Astrocyte (in vitro differentiated cells and primary cell): ENCODE measurements at regions not wholly inside any gene's neighbourhood (a gene's known extent, or its start where the extent isn't known, plus 50 kb on each side); places are given as distances from the start of the nearest gene placed in this dataset.

ENCODE experiments used
- DNase-seq: peaks from one replicate; pipeline ENCODE4 v3.0.0-alpha.2; 2010; ENCODE audit warnings: low read depth
- FAIRE-seq: peaks from 2 replicates; lab custom pipeline; 2011; peaks lifted over from hg19 to GRCh38; lab: Jason Lieb, UNC
- H2AFZ ChIP-seq: 2 replicates; pipeline ENCODE4 v1.6.0; 2012; ENCODE audit warnings: low read depth, low read length, inconsistent platforms
- H3K27ac ChIP-seq: 2 replicates; pipeline ENCODE4 v1.5.1; 2011; ENCODE audit warnings: low read depth, low read length, inconsistent platforms
- H3K27me3 ChIP-seq: 2 replicates; pipeline ENCODE4 v1.6.0; 2011; ENCODE audit warnings: low read length, inconsistent platforms; ENCODE audit not compliant: insufficient read depth
- H3K36me3 ChIP-seq: 2 replicates; pipeline ENCODE4 v1.5.1; 2011; ENCODE audit warnings: low read length, inconsistent platforms; ENCODE audit not compliant: insufficient read depth
- H3K4me1 ChIP-seq: 2 replicates; pipeline ENCODE4 v1.5.1; 2011; ENCODE audit warnings: low read length, inconsistent platforms; ENCODE audit not compliant: insufficient read depth
- H3K4me2 ChIP-seq: 2 replicates; pipeline ENCODE4 v1.6.0; 2012; ENCODE audit warnings: low read length, inconsistent platforms
- H3K4me3 ChIP-seq: 2 replicates; pipeline ENCODE4 v1.5.1; 2011; ENCODE audit warnings: low read depth, mild to moderate bottlenecking, low read length, inconsistent platforms; ENCODE audit not compliant: insufficient read depth
- H3K79me2 ChIP-seq: 2 replicates; pipeline ENCODE4 v1.6.0; 2012; ENCODE audit warnings: mild to moderate bottlenecking, low read length, inconsistent platforms; ENCODE audit not compliant: insufficient read depth
- H3K9ac ChIP-seq: 2 replicates; pipeline ENCODE4 v1.6.0; 2012; ENCODE audit warnings: mild to moderate bottlenecking, low read length, inconsistent platforms
- H3K9me3 ChIP-seq: 2 replicates; pipeline ENCODE4 v1.5.1; 2012; ENCODE audit warnings: low read depth, mild to moderate bottlenecking, low read length, inconsistent platforms; ENCODE audit not compliant: insufficient read depth
- H4K20me1 ChIP-seq: 2 replicates; pipeline ENCODE4 v1.6.0; 2012; ENCODE audit warnings: low read length, inconsistent platforms; ENCODE audit not compliant: insufficient read depth
- H3K27ac Mint-ChIP-seq: one replicate; pipeline ENCODE4 v1.8.0; 2021; ENCODE audit warnings: mild to moderate bottlenecking, mixed read lengths; ENCODE audit not compliant: unreplicated experiment
- H3K27me3 Mint-ChIP-seq: one replicate; pipeline ENCODE4 v1.8.0; 2021; ENCODE audit warnings: low read depth, mixed read lengths; ENCODE audit not compliant: unreplicated experiment
- H3K36me3 Mint-ChIP-seq: one replicate; pipeline ENCODE4 v1.8.0; 2021; ENCODE audit warnings: low read depth, mixed read lengths; ENCODE audit not compliant: unreplicated experiment
- H3K4me1 Mint-ChIP-seq: one replicate; pipeline ENCODE4 v1.8.0; 2021; ENCODE audit warnings: low read depth, mixed read lengths; ENCODE audit not compliant: unreplicated experiment
- H3K4me3 Mint-ChIP-seq: one replicate; pipeline ENCODE4 v1.8.0; 2021; ENCODE audit warnings: mild to moderate bottlenecking, moderate library complexity, mixed read lengths; ENCODE audit not compliant: unreplicated experiment
- H3K9me3 Mint-ChIP-seq: one replicate; pipeline ENCODE4 v1.8.0; 2021; ENCODE audit warnings: mild to moderate bottlenecking, mixed read lengths; ENCODE audit not compliant: unreplicated experiment
- CTCF ChIP-seq: IDR thresholded peaks from 2 replicates; pipeline ENCODE4 v1.5.1; 2011; ENCODE audit warnings: low read depth, mild to moderate bottlenecking, inconsistent platforms, low read length, moderate library complexity; ENCODE audit not compliant: insufficient read depth
- EZH2 ChIP-seq: IDR thresholded peaks from 2 replicates; pipeline ENCODE4 v1.6.1; 2012; ENCODE audit warnings: mild to moderate bottlenecking, low read length, inconsistent platforms; ENCODE audit not compliant: insufficient read depth

- no peak overlapping the region for H3K4me3 Mint-ChIP-seq
- Histone ChIP-seq H3K4me2 (no peak overlapping the region), H3K27me3 (no peaks in the 10 kb centered on the region), H3K4me1 (no peaks in the 10 kb centered on the region), H3K27ac (no peak overlapping the region), H3K9ac (no peak overlapping the region), H4K20me1 (no peaks in the 10 kb centered on the region), H3K4me3 (no peak overlapping the region), H3K9me3 (no peaks in the 10 kb centered on the region), H3K79me2 (no peaks in the 10 kb centered on the region), H3K36me3 (no peaks in the 10 kb centered on the region), H2AFZ (no peak overlapping the region)
- H3K36me3 Mint-ChIP-seq = no peaks in the 10 kb centered on the region
- no peak for TF ChIP-seq CTCF
- no peak for TF ChIP-seq EZH2
- FAIRE-seq (no peak), DNase-seq (no peak)
- H3K9me3 Mint-ChIP-seq = no peaks in the 10 kb centered on the region
- H3K4me1 Mint-ChIP-seq = no peaks in the 10 kb centered on the region
- no peaks in the 10 kb centered on the region for H3K27me3 Mint-ChIP-seq
- H3K27ac Mint-ChIP-seq = no peak overlapping the region
Measured at GRCh38 chr5:100306000-100306399, 229.2 kb upstream of the FAM174A start.

- Histone ChIP-seq H3K9me3 (no peaks in the 10 kb centered on the region), H3K79me2 (no peaks in the 10 kb centered on the region), H3K4me3 (no peak overlapping the region), H2AFZ (no peak overlapping the region), H4K20me1 (no peaks in the 10 kb centered on the region), H3K4me2 (no peak overlapping the region), H3K36me3 (no peaks in the 10 kb centered on the region), H3K4me1 (no peaks in the 10 kb centered on the region), H3K9ac (no peak overlapping the region), H3K27me3 (no peaks in the 10 kb centered on the region), H3K27ac (no peak overlapping the region)
- H3K27me3 Mint-ChIP-seq = no peaks in the 10 kb centered on the region
- no peak overlapping the region for H3K4me3 Mint-ChIP-seq
- no peak for DNase-seq
- TF ChIP-seq CTCF (no peak), EZH2 (no peak)
- H3K27ac Mint-ChIP-seq = no peak overlapping the region
- no peaks in the 10 kb centered on the region for H3K4me1 Mint-ChIP-seq
- H3K9me3 Mint-ChIP-seq = no peaks in the 10 kb centered on the region
- no peak for FAIRE-seq
- H3K36me3 Mint-ChIP-seq = no peaks in the 10 kb centered on the region
Measured at GRCh38 chr5:100303216-100303615, 232.0 kb upstream of the FAM174A start.

GRCh38 chr5:100299261-100299660, 235.9 kb upstream of the FAM174A start:
- Histone ChIP-seq H3K4me1 (no peaks in the 10 kb centered on the region), H3K36me3 (no peaks in the 10 kb centered on the region), H3K9ac (no peak overlapping the region), H3K4me2 (no peak overlapping the region), H3K9me3 (no peaks in the 10 kb centered on the region), H3K27me3 (no peaks in the 10 kb centered on the region), H4K20me1 (no peaks in the 10 kb centered on the region), H2AFZ (no peak overlapping the region), H3K79me2 (no peaks in the 10 kb centered on the region), H3K27ac (no peak overlapping the region), H3K4me3 (no peak overlapping the region)
- FAIRE-seq (no peak), DNase-seq (no peak)
- no peak overlapping the region for H3K4me3 Mint-ChIP-seq
- no peaks in the 10 kb centered on the region for H3K27me3 Mint-ChIP-seq
- H3K9me3 Mint-ChIP-seq = no peaks in the 10 kb centered on the region
- no peak for TF ChIP-seq CTCF
- TF ChIP-seq EZH2 = no peak
- no peaks in the 10 kb centered on the region for H3K36me3 Mint-ChIP-seq
- H3K4me1 Mint-ChIP-seq = no peaks in the 10 kb centered on the region
- H3K27ac Mint-ChIP-seq = no peak overlapping the region
